ENCODE measurements at regions not wholly inside any gene's neighbourhood (a gene's known extent, or its start where the extent isn't known, plus 50 kb on each side); places are given as distances from the start of the nearest gene placed in this dataset.
"Not testable (repeated sequence)": the region's sequence is repeated elsewhere in the genome, so short reads cannot be mapped to it uniquely, and the experiment has no call there.

GRCh38 chr1:29621826-29622435 is 385.6 kb downstream of the PTPRU start:
- POLR2A ChIA-PET (ENCODE audit: low non-redundant PET), result no interaction called here
- DNase-seq (ENCODE audit: low spot score), result no peak

GRCh38 chr1:29620631-29621030 is 384.3 kb downstream of the PTPRU start:
- ChIA-PET CTCF (no interaction called here), POLR2A (ENCODE audit: low non-redundant PET) (no interaction called here)
- H3K27ac ChIP-seq, result no peak overlapping the region
- TF ChIP-seq CTCF (conservative IDR thresholded peaks at IDR 0.05; ENCODE audit: low read depth), result no peak
- no peak for DNase-seq (ENCODE audit: low spot score)

More at GRCh38 chr1:29621826-29622435, 385.6 kb downstream of the PTPRU start:
- CTCF ChIA-PET, result no interaction called here
- TF ChIP-seq CTCF (conservative IDR thresholded peaks at IDR 0.05; ENCODE audit: low read depth), result no peak
- no peak overlapping the region for H3K27ac ChIP-seq

GRCh38 chr1:29607236-29607635 is 370.9 kb downstream of the PTPRU start:
- TF ChIP-seq CTCF (conservative IDR thresholded peaks at IDR 0.05; ENCODE audit: low read depth), result no peak
- no peak overlapping the region for H3K27ac ChIP-seq
- POLR2A ChIA-PET (ENCODE audit: low non-redundant PET), result no interaction called here
- no peak for DNase-seq (ENCODE audit: low spot score)
- CTCF ChIA-PET, result interaction anchor here (0.6 to 0.7 kb wide), 2 partner anchors 13 to 57 kb away, joined by 3 read pairs; no protein-coding TSS in a partner anchor

- CTCF ChIA-PET; DNase-seq (ENCODE audit: low spot score): not testable (repeated sequence)
These were observed 368.5 kb downstream of the PTPRU start for GRCh38 chr1:29604796-29605195.

GRCh38 chr1:29603622-29604021 is 367.3 kb downstream of the PTPRU start:
- ChIA-PET POLR2A (ENCODE audit: low non-redundant PET) (no interaction called here), CTCF (no interaction called here)
- no peak for TF ChIP-seq CTCF (conservative IDR thresholded peaks at IDR 0.05; ENCODE audit: low read depth)
- H3K27ac ChIP-seq, result no peak overlapping the region
- DNase-seq (ENCODE audit: low spot score), result no peak

More at GRCh38 chr1:29604796-29605195, 368.5 kb downstream of the PTPRU start:
- H3K27ac ChIP-seq; POLR2A ChIA-PET (ENCODE audit: low non-redundant PET): not testable (repeated sequence)

- DNase-seq (ENCODE audit: low spot score), result no peak
- POLR2A ChIA-PET (ENCODE audit: low non-redundant PET), result no interaction called here
- TF ChIP-seq CTCF (conservative IDR thresholded peaks at IDR 0.05; ENCODE audit: low read depth), result no peak
- no peak overlapping the region for H3K27ac ChIP-seq
- CTCF ChIA-PET, result no interaction called here
These were observed 365.9 kb downstream of the PTPRU start for GRCh38 chr1:29602203-29602602.

GRCh38 chr1:29601021-29601420 is 364.7 kb downstream of the PTPRU start:
- POLR2A ChIA-PET (ENCODE audit: low non-redundant PET), result no interaction called here
- no peak overlapping the region for H3K27ac ChIP-seq
- TF ChIP-seq CTCF (conservative IDR thresholded peaks at IDR 0.05; ENCODE audit: low read depth), result no peak
- CTCF ChIA-PET, result interaction anchor here (1.0 kb wide), 1 partner anchor 807 kb away, joined by 8 read pairs; no protein-coding TSS in a partner anchor
- DNase-seq (ENCODE audit: low spot score), result no peak

Measured in RWPE1 (cell line).